Mesendoderm (in vitro differentiated cells): ENCODE measurements at regions not wholly inside any gene's neighbourhood (a gene's known extent, or its start where the extent isn't known, plus 50 kb on each side); places are given as distances from the start of the nearest gene placed in this dataset.

ENCODE experiments used
- DNase-seq: peaks from one replicate; pipeline ENCODE4 v3.0.0; 2013
- H2AK5ac ChIP-seq: 2 replicates; pipeline ENCODE4 v1.6.1; 2013; ENCODE audit warnings: low read length, inconsistent platforms
- H2BK120ac ChIP-seq: 2 replicates; pipeline ENCODE4 v1.6.1; 2013; ENCODE audit warnings: low read depth, mild to moderate bottlenecking, low read length, moderate library complexity, mixed read lengths
- H2BK15ac ChIP-seq: replicated peaks from 2 replicates; pipeline ENCODE4 v1.6.1; 2013; ENCODE audit warnings: low read depth, mild to moderate bottlenecking, moderate library complexity
- H2BK5ac ChIP-seq: 2 replicates; pipeline ENCODE4 v1.6.1; 2013; ENCODE audit warnings: low read length, inconsistent platforms
- H3K18ac ChIP-seq: 2 replicates; pipeline ENCODE4 v1.6.1; 2013; ENCODE audit warnings: mild to moderate bottlenecking, low read length, mixed read lengths
- H3K23ac ChIP-seq: one replicate; pipeline ENCODE4 v1.6.1; 2013; ENCODE audit warnings: low read length
- H3K27ac ChIP-seq: 2 replicates; pipeline ENCODE4 v1.5.1; 2013; ENCODE audit warnings: low read depth, mild to moderate bottlenecking, inconsistent platforms, low read length, moderate library complexity
- H3K27me3 ChIP-seq: 2 replicates; pipeline ENCODE4 v1.6.1; 2013; ENCODE audit warnings: low read length, control low read depth, mild to moderate bottlenecking, inconsistent platforms; ENCODE audit not compliant: insufficient read depth, poor library complexity
- H3K36me3 ChIP-seq: 2 replicates; pipeline ENCODE4 v1.6.1; 2013; ENCODE audit warnings: low read length, inconsistent platforms; ENCODE audit not compliant: control insufficient read depth, insufficient read depth
- H3K4ac ChIP-seq: one replicate; pipeline ENCODE4 v1.6.1; 2013; ENCODE audit warnings: low read depth, mild to moderate bottlenecking, low read length, moderate library complexity
- H3K4me1 ChIP-seq: 2 replicates; pipeline ENCODE4 v1.6.1; 2013; ENCODE audit warnings: low read depth, low read length, inconsistent platforms; ENCODE audit not compliant: control insufficient read depth
- H3K4me2 ChIP-seq: 2 replicates; pipeline ENCODE4 v1.6.1; 2013; ENCODE audit warnings: low read length
- H3K4me3 ChIP-seq: 2 replicates; pipeline ENCODE4 v1.5.1; 2013; ENCODE audit warnings: mild to moderate bottlenecking, low read length
- H3K56ac ChIP-seq: one replicate; pipeline ENCODE4 v1.6.1; 2013; ENCODE audit warnings: low read length
- H3K79me1 ChIP-seq: 2 replicates; pipeline ENCODE4 v1.6.1; 2013; ENCODE audit warnings: low read length, inconsistent platforms
- H3K79me2 ChIP-seq: 2 replicates; pipeline ENCODE4 v1.6.1; 2013; ENCODE audit warnings: mild to moderate bottlenecking, low read length; ENCODE audit not compliant: control insufficient read depth, insufficient read depth
- H3K9ac ChIP-seq: 2 replicates; pipeline ENCODE4 v1.6.1; 2013; ENCODE audit warnings: low read length, inconsistent platforms
- H4K5ac ChIP-seq: one replicate; pipeline ENCODE4 v1.6.1; 2013; ENCODE audit warnings: low read length
- H4K8ac ChIP-seq: one replicate; pipeline ENCODE4 v1.6.1; 2013; ENCODE audit warnings: low read depth, mild to moderate bottlenecking, control low read depth, low read length, moderate library complexity
- WGBS: extraction: QIAGEN DNeasy Blood & Tissue Kit; methylation state at CpG from one replicate; pipeline ENCODE4 v1.1.7; 2013; ENCODE audit warnings: low lambda C conversion rate, missing lambda C conversion rate; ENCODE audit not compliant: insufficient coverage; ENCODE audit errors: extremely low coverage; 5-methylcytosine and 5-hydroxymethylcytosine counted together

DNA sequence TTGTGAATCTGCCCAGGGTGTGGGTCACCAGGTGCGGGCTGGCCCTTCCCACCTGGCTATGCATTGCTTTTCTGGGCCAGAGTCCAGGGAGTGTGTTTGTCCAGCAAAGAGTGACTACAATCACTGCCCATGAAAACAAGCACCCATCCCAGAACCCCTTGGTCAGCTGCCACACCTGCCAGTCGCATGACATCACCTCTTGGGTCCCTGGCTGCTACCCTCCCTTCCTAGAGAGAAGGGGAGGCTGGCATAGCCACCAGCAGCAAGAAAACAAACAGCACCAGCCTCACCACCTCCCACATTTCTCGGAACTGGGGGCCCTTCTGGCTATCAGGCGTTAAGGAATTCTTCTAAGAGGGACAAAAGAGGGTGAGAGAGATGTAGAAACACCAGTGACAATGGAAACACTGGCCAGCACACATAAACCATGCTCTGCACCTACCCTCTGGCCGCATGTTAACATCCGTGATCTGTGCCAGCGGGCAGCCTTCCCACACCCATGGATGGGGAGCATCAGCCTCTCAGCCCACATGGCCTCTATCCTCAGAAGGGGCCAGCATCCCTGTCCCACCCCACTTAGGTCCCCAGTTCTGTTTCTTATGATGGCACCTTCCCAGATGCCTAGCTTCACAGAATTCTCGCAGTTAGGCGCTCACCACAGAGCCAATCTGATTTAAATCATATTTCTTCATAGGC, 109.7 kb upstream of the GLI2 start:
- H3K4me3 ChIP-seq = no peak overlapping the region
- no peaks in the 10 kb centered on the region for H3K4me1 ChIP-seq
- H2BK120ac ChIP-seq = no peak overlapping the region
- WGBS = no CpG with 5 or more reads among the region's 9 CpGs
- no peak overlapping the region for H3K18ac ChIP-seq
- H3K36me3 ChIP-seq = no peaks in the 10 kb centered on the region
- H3K79me1 ChIP-seq = no peaks in the 10 kb centered on the region
- H3K23ac ChIP-seq = no peak overlapping the region
- H4K5ac ChIP-seq = no peak overlapping the region
- no peak for DNase-seq
- no peaks in the 10 kb centered on the region for H3K27me3 ChIP-seq
- no peak overlapping the region for H2BK5ac ChIP-seq
- no peak overlapping the region for H3K4ac ChIP-seq
- no peak overlapping the region for H2BK15ac ChIP-seq
- no peak overlapping the region for H3K56ac ChIP-seq
- H3K9ac ChIP-seq = no peak overlapping the region
- H3K4me2 ChIP-seq = no peak overlapping the region
- no peak overlapping the region for H2AK5ac ChIP-seq
- no peak overlapping the region for H3K27ac ChIP-seq
- H3K79me2 ChIP-seq = no peaks in the 10 kb centered on the region
- H4K8ac ChIP-seq = no peak overlapping the region

DNA sequence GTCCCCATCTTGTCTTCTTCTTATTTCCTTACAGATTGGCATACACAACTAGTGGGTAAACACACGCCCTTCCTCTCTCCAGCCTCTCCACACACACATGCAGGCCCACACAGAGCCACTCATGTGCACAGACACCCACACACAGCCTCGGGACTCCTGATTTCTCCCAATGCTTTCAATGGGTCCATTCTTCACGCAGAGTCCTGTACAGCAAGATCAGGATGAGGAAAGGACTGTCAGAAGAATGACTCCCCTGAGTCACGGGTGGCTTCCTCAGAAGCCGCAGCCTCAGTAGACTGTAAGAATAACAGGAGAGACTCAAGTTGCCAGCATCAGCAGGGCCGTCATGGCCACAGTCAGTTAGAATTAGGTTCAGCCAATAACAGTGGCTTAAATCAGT, 109.1 kb upstream of the GLI2 start:
- Histone ChIP-seq H3K9ac (no peak overlapping the region), H3K4me3 (no peak overlapping the region), H3K79me1 (no peaks in the 10 kb centered on the region), H3K27ac (no peak overlapping the region), H2BK5ac (no peak overlapping the region), H3K79me2 (no peaks in the 10 kb centered on the region), H3K27me3 (no peaks in the 10 kb centered on the region), H3K18ac (no peak overlapping the region), H2BK15ac (no peak overlapping the region), H3K23ac (no peak overlapping the region), H4K8ac (no peak overlapping the region), H2AK5ac (no peak overlapping the region), H3K4me1 (no peaks in the 10 kb centered on the region), H3K4me2 (no peak overlapping the region), H4K5ac (no peak overlapping the region), H3K36me3 (no peaks in the 10 kb centered on the region), H3K56ac (no peak overlapping the region), H2BK120ac (no peak overlapping the region), H3K4ac (no peak overlapping the region)
- WGBS = no CpG with 5 or more reads among the region's 6 CpGs
- no peak for DNase-seq

- H3K23ac ChIP-seq = no peak overlapping the region
- H3K36me3 ChIP-seq = no peaks in the 10 kb centered on the region
- no peak overlapping the region for H3K56ac ChIP-seq
- no peak overlapping the region for H3K18ac ChIP-seq
- no peak overlapping the region for H2BK5ac ChIP-seq
- WGBS = no CpG with 5 or more reads among the region's 3 CpGs
- no peak overlapping the region for H4K8ac ChIP-seq
- no peaks in the 10 kb centered on the region for H3K4me1 ChIP-seq
- no peaks in the 10 kb centered on the region for H3K79me1 ChIP-seq
- no peak overlapping the region for H3K4me3 ChIP-seq
- H4K5ac ChIP-seq = no peak overlapping the region
- H3K79me2 ChIP-seq = no peaks in the 10 kb centered on the region
- no peaks in the 10 kb centered on the region for H3K27me3 ChIP-seq
- H2AK5ac ChIP-seq = no peak overlapping the region
- no peak overlapping the region for H2BK120ac ChIP-seq
- H3K4me2 ChIP-seq = no peak overlapping the region
- H3K9ac ChIP-seq = no peak overlapping the region
- no peak for DNase-seq
- H3K4ac ChIP-seq = no peak overlapping the region
- H2BK15ac ChIP-seq = no peak overlapping the region
- H3K27ac ChIP-seq = no peak overlapping the region
Observed at GRCh38 chr2:120628248-120628647, 107.4 kb upstream of the GLI2 start.

GRCh38 chr2:120629241-120629895, 106.3 kb upstream of the GLI2 start:
- Histone ChIP-seq H3K56ac (no peak overlapping the region), H3K4ac (no peak overlapping the region), H4K5ac (no peak overlapping the region), H3K4me2 (no peak overlapping the region), H3K36me3 (no peaks in the 10 kb centered on the region), H3K9ac (no peak overlapping the region), H3K4me1 (no peaks in the 10 kb centered on the region), H3K79me1 (no peaks in the 10 kb centered on the region), H3K23ac (no peak overlapping the region), H4K8ac (no peak overlapping the region), H3K27me3 (no peaks in the 10 kb centered on the region), H3K27ac (no peak overlapping the region), H3K18ac (no peak overlapping the region), H2BK15ac (no peak overlapping the region), H2AK5ac (no peak overlapping the region), H3K79me2 (no peaks in the 10 kb centered on the region), H2BK120ac (no peak overlapping the region), H2BK5ac (no peak overlapping the region), H3K4me3 (no peak overlapping the region)
- no CpG with 5 or more reads among the region's 8 CpGs for WGBS
- no peak for DNase-seq

DNA sequence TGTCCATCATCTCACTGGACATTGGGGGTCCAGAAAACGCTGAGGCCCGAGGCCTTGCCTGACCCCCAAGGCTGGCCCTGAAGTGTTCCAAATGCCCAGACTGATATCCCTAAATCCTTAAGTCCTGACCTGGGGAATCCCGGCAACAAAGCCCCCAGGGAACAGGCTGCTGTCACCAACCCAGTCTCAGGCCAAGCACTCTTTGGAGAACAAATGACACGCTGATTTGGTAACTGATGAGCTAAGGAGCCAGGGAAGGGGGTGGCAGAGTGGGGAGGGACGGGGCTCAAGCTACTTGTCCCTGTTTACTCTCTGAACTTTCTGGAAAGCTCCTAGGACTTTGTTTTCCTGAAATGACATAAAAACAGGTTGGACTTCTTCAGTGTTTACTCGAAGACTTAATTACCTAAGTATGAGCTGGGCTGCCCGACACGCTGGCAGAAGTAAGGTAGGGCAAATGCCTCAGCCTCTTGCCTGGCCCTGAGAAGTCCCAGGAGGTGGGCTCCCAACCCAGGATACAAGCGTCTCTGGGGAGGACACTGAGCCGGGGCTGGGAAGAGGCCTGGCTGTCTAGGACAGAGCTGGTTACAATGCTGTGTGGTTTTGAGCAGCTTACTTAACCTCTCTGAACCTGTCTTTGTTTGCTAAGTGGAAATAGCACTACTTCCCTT, 105.5 kb upstream of the GLI2 start:
- H2AK5ac ChIP-seq = no peak overlapping the region
- H3K4me3 ChIP-seq = no peak overlapping the region
- no CpG with 5 or more reads among the region's 10 CpGs for WGBS
- H4K8ac ChIP-seq = no peak overlapping the region
- H3K27ac ChIP-seq = no peak overlapping the region
- no peak overlapping the region for H3K23ac ChIP-seq
- no peaks in the 10 kb centered on the region for H3K36me3 ChIP-seq
- no peaks in the 10 kb centered on the region for H3K79me2 ChIP-seq
- no peak overlapping the region for H2BK15ac ChIP-seq
- no peak for DNase-seq
- H3K4me1 ChIP-seq = no peaks in the 10 kb centered on the region
- no peak overlapping the region for H3K4me2 ChIP-seq
- no peak overlapping the region for H3K56ac ChIP-seq
- no peak overlapping the region for H2BK5ac ChIP-seq
- H3K18ac ChIP-seq = no peak overlapping the region
- H2BK120ac ChIP-seq = no peak overlapping the region
- H3K79me1 ChIP-seq = no peaks in the 10 kb centered on the region
- no peak overlapping the region for H3K9ac ChIP-seq
- no peak overlapping the region for H4K5ac ChIP-seq
- no peaks in the 10 kb centered on the region for H3K27me3 ChIP-seq
- no peak overlapping the region for H3K4ac ChIP-seq
